Lower leg skin (tissue), 3 donors: ENCODE measurements at regions not wholly inside any gene's neighbourhood (a gene's known extent, or its start where the extent isn't known, plus 50 kb on each side); places are given as distances from the start of the nearest gene placed in this dataset.

ENCODE experiments used
- POLR2A ChIP-seq, 2 donors: fragments of 450-650 bp; IDR thresholded peaks; one replicate each; pipeline ENCODE4 v1.6.1; 2016 to 2017; ENCODE audit warnings: antibody characterized with exemption in 2 of 2, mild to moderate bottlenecking in 1 of 2, moderate library complexity in 1 of 2
- TF ChIP-seq, protein P1 (sequence below), 3 donors: fragments of 450-650 bp; IDR thresholded peaks; one replicate each; pipeline ENCODE4 v1.5.1; 2016; ENCODE audit warnings: antibody characterized with exemption in 3 of 3, mild to moderate bottlenecking in 3 of 3, moderate library complexity in 2 of 3

GRCh38 chr4:148676344-148676743, 234.1 kb upstream of the NR3C2 start:
- TF ChIP-seq POLR2A (IDR thresholded peaks at IDR 0.05): no peak
- TF ChIP-seq, protein P1, sequence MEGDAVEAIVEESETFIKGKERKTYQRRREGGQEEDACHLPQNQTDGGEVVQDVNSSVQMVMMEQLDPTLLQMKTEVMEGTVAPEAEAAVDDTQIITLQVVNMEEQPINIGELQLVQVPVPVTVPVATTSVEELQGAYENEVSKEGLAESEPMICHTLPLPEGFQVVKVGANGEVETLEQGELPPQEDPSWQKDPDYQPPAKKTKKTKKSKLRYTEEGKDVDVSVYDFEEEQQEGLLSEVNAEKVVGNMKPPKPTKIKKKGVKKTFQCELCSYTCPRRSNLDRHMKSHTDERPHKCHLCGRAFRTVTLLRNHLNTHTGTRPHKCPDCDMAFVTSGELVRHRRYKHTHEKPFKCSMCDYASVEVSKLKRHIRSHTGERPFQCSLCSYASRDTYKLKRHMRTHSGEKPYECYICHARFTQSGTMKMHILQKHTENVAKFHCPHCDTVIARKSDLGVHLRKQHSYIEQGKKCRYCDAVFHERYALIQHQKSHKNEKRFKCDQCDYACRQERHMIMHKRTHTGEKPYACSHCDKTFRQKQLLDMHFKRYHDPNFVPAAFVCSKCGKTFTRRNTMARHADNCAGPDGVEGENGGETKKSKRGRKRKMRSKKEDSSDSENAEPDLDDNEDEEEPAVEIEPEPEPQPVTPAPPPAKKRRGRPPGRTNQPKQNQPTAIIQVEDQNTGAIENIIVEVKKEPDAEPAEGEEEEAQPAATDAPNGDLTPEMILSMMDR (IDR thresholded peaks at IDR 0.05): no peak
